Vagina (tissue), 2 donors: ENCODE measurements at regions not wholly inside any gene's neighbourhood (a gene's known extent, or its start where the extent isn't known, plus 50 kb on each side); places are given as distances from the start of the nearest gene placed in this dataset.

Experiments used
- CTCF ChIP-seq, 3 experiments: fragments of 450-650 bp in 2 of 3; fragments of 200-600 bp in 1 of 3; sonication (generic) in 1 of 3; IDR thresholded peaks; one replicate each; pipeline ENCODE4 v1.5.1; 2017 to 2019; ENCODE audit warnings: antibody characterized with exemption in 3 of 3, mild to moderate bottlenecking in 2 of 3, moderate library complexity in 2 of 3
- POLR2A ChIP-seq, 2 donors: fragments of 450-650 bp; IDR thresholded peaks; one replicate each; pipeline ENCODE4 v1.6.1; 2017; ENCODE audit warnings: antibody characterized with exemption in 2 of 2, mild to moderate bottlenecking in 2 of 2, moderate library complexity in 2 of 2

GRCh38 chr11:103534191-103534590 is 425.0 kb downstream of the DYNC2H1 start:
- TF ChIP-seq CTCF (IDR thresholded peaks at IDR 0.05) (no peak), POLR2A (IDR thresholded peaks at IDR 0.05) (no peak)
